Nephron (organoid): ENCODE measurements at regions not wholly inside any gene's neighbourhood (a gene's known extent, or its start where the extent isn't known, plus 50 kb on each side); places are given as distances from the start of the nearest gene placed in this dataset.

Experiments
- H3K27ac Mint-ChIP-seq, 3 experiments: 2 replicates each; pipeline ENCODE4 v1.8.0; 2020; ENCODE audit warnings: mixed read lengths in 3 of 3, mild to moderate bottlenecking in 2 of 3, moderate library complexity in 1 of 3
- H3K27me3 Mint-ChIP-seq: 2 replicates; pipeline ENCODE4 v1.8.0; 2021; ENCODE audit warnings: low read depth, mild to moderate bottlenecking, moderate library complexity, mixed read lengths
- H3K36me3 Mint-ChIP-seq: 2 replicates; pipeline ENCODE4 v1.8.0; 2020; ENCODE audit warnings: low read depth, mixed read lengths
- H3K4me1 Mint-ChIP-seq: 2 replicates; pipeline ENCODE4 v1.8.0; 2020; ENCODE audit warnings: mixed read lengths
- H3K4me3 Mint-ChIP-seq, 3 experiments: 2 replicates each; pipeline ENCODE4 v1.8.0; 2020; ENCODE audit warnings: mild to moderate bottlenecking in 3 of 3, mixed read lengths in 3 of 3, moderate library complexity in 2 of 3
- H3K9me3 Mint-ChIP-seq: 2 replicates; pipeline ENCODE4 v1.8.0; 2020; ENCODE audit warnings: mixed read lengths
- TF ChIP-seq, protein P1 (sequence below), 3 experiments: fragments of 200-600 bp; sonication (generic); IDR thresholded peaks; one replicate each; pipeline ENCODE4 v1.5.0; 2021; ENCODE audit warnings: antibody characterized with exemption in 3 of 3; ENCODE audit not compliant: unreplicated experiment in 3 of 3

- Mint-ChIP-seq H3K27ac (peak overlapping the region; percentile 88 to 98 (median 98)), H3K4me3 (peak overlapping the region in 2 of 3 experiments; percentile 37 to 46), H3K36me3 (no peaks in the 10 kb centered on the region), H3K9me3 (peaks cover 16% of the 10 kb centered on the region), H3K4me1 (peaks cover 22% of the 10 kb centered on the region), H3K27me3 (peaks cover 51% of the 10 kb centered on the region)
- TF ChIP-seq, protein P1, sequence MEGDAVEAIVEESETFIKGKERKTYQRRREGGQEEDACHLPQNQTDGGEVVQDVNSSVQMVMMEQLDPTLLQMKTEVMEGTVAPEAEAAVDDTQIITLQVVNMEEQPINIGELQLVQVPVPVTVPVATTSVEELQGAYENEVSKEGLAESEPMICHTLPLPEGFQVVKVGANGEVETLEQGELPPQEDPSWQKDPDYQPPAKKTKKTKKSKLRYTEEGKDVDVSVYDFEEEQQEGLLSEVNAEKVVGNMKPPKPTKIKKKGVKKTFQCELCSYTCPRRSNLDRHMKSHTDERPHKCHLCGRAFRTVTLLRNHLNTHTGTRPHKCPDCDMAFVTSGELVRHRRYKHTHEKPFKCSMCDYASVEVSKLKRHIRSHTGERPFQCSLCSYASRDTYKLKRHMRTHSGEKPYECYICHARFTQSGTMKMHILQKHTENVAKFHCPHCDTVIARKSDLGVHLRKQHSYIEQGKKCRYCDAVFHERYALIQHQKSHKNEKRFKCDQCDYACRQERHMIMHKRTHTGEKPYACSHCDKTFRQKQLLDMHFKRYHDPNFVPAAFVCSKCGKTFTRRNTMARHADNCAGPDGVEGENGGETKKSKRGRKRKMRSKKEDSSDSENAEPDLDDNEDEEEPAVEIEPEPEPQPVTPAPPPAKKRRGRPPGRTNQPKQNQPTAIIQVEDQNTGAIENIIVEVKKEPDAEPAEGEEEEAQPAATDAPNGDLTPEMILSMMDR (IDR thresholded peaks at IDR 0.05; ENCODE audit: unreplicated experiment in 3 of 3): no peak
Observed at GRCh38 chr1:47510282-47510811, 72.5 kb downstream of the FOXD2 start.

DNA sequence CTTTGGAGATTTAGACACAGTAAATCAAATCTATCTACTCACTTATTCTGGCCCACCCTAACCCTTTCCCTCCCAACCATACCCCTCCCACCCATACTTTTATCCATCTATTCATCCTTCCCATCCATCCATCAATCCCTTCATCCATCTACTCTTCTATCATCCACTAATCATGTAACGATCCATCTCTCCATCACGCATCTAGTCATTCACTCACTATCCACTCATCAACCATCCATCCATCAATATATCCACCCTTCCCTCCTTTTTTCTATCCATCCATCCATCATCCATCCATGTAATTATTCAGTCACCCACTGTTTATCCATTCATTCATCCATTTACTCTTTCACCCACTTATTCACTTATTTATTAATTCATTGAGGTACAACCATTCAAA, 74.0 kb downstream of the FOXD2 start:
- Mint-ChIP-seq H3K27ac (peak overlapping the region in 2 of 3 experiments; percentile 0 to 13), H3K4me1 (peaks cover 22% of the 10 kb centered on the region), H3K27me3 (peaks cover 46% of the 10 kb centered on the region), H3K9me3 (peaks cover 19% of the 10 kb centered on the region), H3K36me3 (no peaks in the 10 kb centered on the region), H3K4me3 (no peak overlapping the region)
- TF ChIP-seq, protein P1 (IDR thresholded peaks at IDR 0.05; ENCODE audit: unreplicated experiment in 3 of 3): no peak

DNA sequence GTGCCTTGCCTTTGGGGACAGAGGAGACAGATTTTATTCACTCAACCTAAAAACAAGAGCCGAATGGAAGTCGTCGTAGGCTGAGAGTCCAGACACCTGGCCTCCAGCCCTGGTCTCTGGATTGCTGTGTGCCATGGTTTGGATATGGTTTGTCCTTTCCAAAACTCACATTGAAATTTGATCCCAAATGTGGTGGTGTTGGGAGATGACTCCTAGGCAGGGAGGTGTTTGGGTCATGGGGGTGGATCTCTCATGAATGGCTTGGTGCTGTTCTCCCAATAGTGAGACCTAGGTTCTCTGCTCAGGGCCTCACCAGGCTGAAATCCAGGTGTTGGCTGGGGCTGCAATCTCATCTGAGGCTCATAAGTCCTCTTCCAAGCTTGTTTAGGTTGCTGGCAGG, 75.5 kb downstream of the FOXD2 start:
- peaks cover 22% of the 10 kb centered on the region for H3K4me1 Mint-ChIP-seq
- H3K27me3 Mint-ChIP-seq: peaks cover 43% of the 10 kb centered on the region
- H3K36me3 Mint-ChIP-seq: no peaks in the 10 kb centered on the region
- peaks cover 19% of the 10 kb centered on the region for H3K9me3 Mint-ChIP-seq
- peak overlapping the region in 1 of 3 experiments; percentile 31 for H3K27ac Mint-ChIP-seq
- no peak overlapping the region for H3K4me3 Mint-ChIP-seq
- TF ChIP-seq, protein P1 (IDR thresholded peaks at IDR 0.05; ENCODE audit: unreplicated experiment in 3 of 3): no peak

DNA sequence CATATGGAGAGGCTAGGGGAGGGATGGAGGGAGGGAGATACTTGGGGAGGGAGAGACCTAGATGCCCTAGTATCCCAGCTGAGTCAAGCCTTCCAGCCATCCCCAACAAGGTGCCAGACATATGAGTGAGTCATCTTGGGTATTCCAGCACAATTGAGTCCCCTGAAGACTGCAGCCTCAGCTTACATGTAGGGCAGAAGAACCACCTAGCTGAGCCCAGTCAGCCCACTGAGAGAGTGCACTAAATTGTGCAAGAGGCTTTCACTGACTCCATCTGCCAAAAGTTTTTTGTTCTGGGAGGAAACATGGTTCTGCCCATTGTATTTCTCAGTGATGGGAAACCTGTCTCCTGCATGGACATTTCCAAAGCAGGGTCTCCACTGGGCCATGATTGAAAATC, 76.4 kb downstream of the FOXD2 start:
- Mint-ChIP-seq H3K27me3 (peaks cover 40% of the 10 kb centered on the region), H3K27ac (no peak overlapping the region)

DNA sequence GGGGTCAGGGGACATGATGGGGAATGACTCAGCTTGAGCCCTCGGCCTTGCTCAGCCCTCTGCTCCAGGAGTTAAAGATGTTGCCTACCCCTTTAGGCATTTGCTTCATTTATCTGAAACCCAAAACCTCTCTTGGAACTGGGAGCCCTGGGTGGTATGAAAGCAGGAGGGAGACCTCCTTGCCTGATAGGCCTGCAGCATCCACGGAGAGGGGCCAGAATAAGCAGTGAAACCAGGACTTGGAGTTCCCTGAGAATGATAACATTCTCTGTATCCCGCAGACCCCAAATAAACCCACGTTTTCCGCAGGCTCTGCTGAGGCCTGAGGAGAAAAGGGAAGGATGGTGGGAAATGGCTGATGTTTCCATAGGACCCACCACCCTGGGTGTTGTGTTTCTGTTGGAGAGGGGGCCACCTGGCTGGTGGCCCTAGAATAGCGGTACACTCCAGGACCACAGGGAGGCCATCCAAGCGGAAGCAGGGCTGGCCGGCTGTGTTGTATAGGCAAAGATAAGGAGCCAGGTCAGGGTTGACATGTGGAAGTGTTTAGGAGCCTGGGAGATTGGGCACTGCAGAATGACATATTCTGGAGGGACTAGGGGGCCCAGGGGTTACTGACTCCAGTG, 77.4 kb downstream of the FOXD2 start:
- peak overlapping the region in 1 of 3 experiments; percentile 72 for H3K27ac Mint-ChIP-seq
- no peaks in the 10 kb centered on the region for H3K36me3 Mint-ChIP-seq
- H3K9me3 Mint-ChIP-seq: peaks cover 19% of the 10 kb centered on the region
- no peak overlapping the region for H3K4me3 Mint-ChIP-seq
- H3K4me1 Mint-ChIP-seq: peaks cover 11% of the 10 kb centered on the region
- H3K27me3 Mint-ChIP-seq: peaks cover 30% of the 10 kb centered on the region
- TF ChIP-seq, protein P1 (IDR thresholded peaks at IDR 0.05; ENCODE audit: unreplicated experiment in 3 of 3): no peak

More for the DNA sequence above, 76.4 kb downstream of the FOXD2 start:
- no peaks in the 10 kb centered on the region for H3K36me3 Mint-ChIP-seq
- TF ChIP-seq, protein P1 (IDR thresholded peaks at IDR 0.05; ENCODE audit: unreplicated experiment in 3 of 3): no peak
- H3K4me3 Mint-ChIP-seq: no peak overlapping the region
- peaks cover 19% of the 10 kb centered on the region for H3K9me3 Mint-ChIP-seq
- peaks cover 16% of the 10 kb centered on the region for H3K4me1 Mint-ChIP-seq

GRCh38 chr1:47517946-47518345, 80.1 kb downstream of the FOXD2 start:
- Mint-ChIP-seq H3K36me3 (no peaks in the 10 kb centered on the region), H3K4me3 (no peak overlapping the region), H3K27me3 (peaks cover 25% of the 10 kb centered on the region), H3K27ac (no peak overlapping the region), H3K9me3 (peaks cover 15% of the 10 kb centered on the region), H3K4me1 (peaks cover 22% of the 10 kb centered on the region)
- TF ChIP-seq, protein P1 (IDR thresholded peaks at IDR 0.05; ENCODE audit: unreplicated experiment in 3 of 3): no peak
